ENCODE measurements at regions not wholly inside any gene's neighbourhood (a gene's known extent, or its start where the extent isn't known, plus 50 kb on each side); places are given as distances from the start of the nearest gene placed in this dataset.
"Not testable (repeated sequence)": the region's sequence is repeated elsewhere in the genome, so short reads cannot be mapped to it uniquely, and the experiment has no call there.

DNA sequence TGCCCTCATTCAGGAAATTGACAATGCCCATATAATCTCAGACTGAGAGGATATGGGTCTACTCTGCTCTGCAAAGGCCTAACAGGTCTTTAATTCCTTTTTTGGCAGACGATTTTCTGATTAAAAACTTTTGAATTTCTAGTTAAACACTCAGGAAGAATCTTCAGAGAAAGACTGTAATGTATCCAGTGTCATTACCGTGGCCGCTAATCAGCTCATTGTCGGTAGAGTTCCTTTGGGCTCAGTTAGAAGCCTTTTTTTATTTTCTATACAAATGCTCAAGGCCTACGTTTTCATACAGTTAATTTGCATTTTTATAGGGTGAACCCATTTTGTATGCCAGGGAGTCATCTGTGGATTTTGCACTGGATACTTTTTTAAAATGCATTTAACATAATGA is 549.9 kb downstream of the RPS29 start:
- TF ChIP-seq EP300 (IDR thresholded peaks at IDR 0.05), result no peak
- TF ChIP-seq POLR2AphosphoS5 (IDR thresholded peaks at IDR 0.05), result no peak
- no peak for TF ChIP-seq CTCF (IDR thresholded peaks at IDR 0.05)
- TF ChIP-seq POLR2A (IDR thresholded peaks at IDR 0.05), result no peak
- no peaks in the 10 kb centered on the region for H3K36me3 ChIP-seq
- H3K4me1 ChIP-seq, result no peaks in the 10 kb centered on the region
- no peak for DNase-seq
- no peaks in the 10 kb centered on the region for H3K9me3 ChIP-seq
- H3K27me3 ChIP-seq, result no peaks in the 10 kb centered on the region
- H3K4me3 ChIP-seq, result no peak overlapping the region
- ATAC-seq (ENCODE audit: low FRiP score in 2 of 2), result no peak
- WGBS, 2 donors, result 79% methylated on average over 5 of the region's 5 CpGs
- no peak overlapping the region for H3K27ac ChIP-seq

DNA sequence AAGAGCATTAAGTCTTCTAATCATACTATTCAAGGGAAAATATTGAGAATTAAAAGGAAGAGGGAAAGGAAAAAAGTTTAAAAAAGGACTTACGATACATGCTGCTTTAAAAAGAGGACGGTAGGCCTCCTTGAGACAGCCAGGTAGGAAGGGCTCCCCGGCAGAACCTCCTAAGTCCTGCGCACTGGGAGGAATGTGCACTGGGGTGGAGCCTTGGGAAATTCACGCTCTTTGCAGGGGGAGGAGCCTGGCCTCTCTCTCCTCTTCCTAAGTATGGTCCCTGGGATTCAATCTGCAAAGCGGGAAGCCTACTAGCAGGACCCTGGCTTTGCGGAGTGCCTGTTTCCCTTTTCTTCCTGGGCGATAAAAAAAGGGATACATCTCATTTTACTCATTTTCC is 553.0 kb downstream of the RPS29 start:
- no peak for DNase-seq

DNA sequence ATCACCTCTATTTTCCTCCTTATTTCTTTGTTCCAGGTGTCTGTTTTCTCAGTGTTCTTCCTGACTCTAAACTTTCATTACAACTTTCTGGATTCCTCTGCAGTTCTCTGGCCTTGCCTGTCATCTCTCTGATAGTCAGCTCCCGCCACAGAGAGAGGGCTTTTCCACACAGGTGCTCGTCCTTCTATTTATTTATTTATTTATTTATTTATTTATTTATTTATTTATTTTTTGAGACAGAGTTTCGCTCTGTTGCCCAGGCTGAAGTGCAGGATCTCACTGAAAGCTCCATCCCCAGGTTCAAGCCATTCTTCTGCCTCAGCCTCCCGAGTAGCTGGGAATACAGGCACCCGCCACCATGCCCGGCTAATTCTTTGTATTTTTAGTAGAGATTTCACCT is 554.5 kb downstream of the RPS29 start:
- not testable (repeated sequence) for H3K4me1 ChIP-seq; H3K4me3 ChIP-seq; DNase-seq; H3K36me3 ChIP-seq; H3K27ac ChIP-seq; H3K9me3 ChIP-seq; H3K27me3 ChIP-seq; ATAC-seq (ENCODE audit: low FRiP score in 2 of 2)
- WGBS, 2 donors, result 79% methylated on average over 6 of the region's 6 CpGs

More for the DNA sequence above, 553.0 kb downstream of the RPS29 start:
- TF ChIP-seq CTCF (IDR thresholded peaks at IDR 0.05), result no peak
- Histone ChIP-seq H3K27ac (no peak overlapping the region), H3K4me1 (no peaks in the 10 kb centered on the region), H3K27me3 (no peaks in the 10 kb centered on the region), H3K36me3 (no peaks in the 10 kb centered on the region), H3K4me3 (no peak overlapping the region), H3K9me3 (no peaks in the 10 kb centered on the region)
- no peak for ATAC-seq (ENCODE audit: low FRiP score in 2 of 2)
- WGBS, 2 donors, result 83 to 86% methylated on average over 8 of the region's 8 CpGs

- Histone ChIP-seq H3K4me3 (no peak overlapping the region), H3K27me3 (no peaks in the 10 kb centered on the region), H3K36me3 (no peaks in the 10 kb centered on the region), H3K27ac (no peak overlapping the region), H3K9me3 (no peaks in the 10 kb centered on the region), H3K4me1 (no peaks in the 10 kb centered on the region)
- ATAC-seq (ENCODE audit: low FRiP score in 2 of 2) (no peak), DNase-seq (no peak)
- 26 to 43% methylated on average over 1 of the region's 1 CpG for WGBS, 2 donors
- TF ChIP-seq POLR2A (IDR thresholded peaks at IDR 0.05), result no peak
- no peak for TF ChIP-seq EP300 (IDR thresholded peaks at IDR 0.05)
- no peak for TF ChIP-seq POLR2AphosphoS5 (IDR thresholded peaks at IDR 0.05)
- no peak for TF ChIP-seq CTCF (IDR thresholded peaks at IDR 0.05)
Measured at GRCh38 chr14:49019467-49020115, 566.6 kb downstream of the RPS29 start.

- DNase-seq, result no peak
- ATAC-seq (ENCODE audit: low FRiP score in 2 of 2), result no peak
- no peak overlapping the region for H3K4me3 ChIP-seq
- TF ChIP-seq EP300 (IDR thresholded peaks at IDR 0.05), result no peak
- TF ChIP-seq CTCF (IDR thresholded peaks at IDR 0.05), result no peak
- TF ChIP-seq POLR2AphosphoS5 (IDR thresholded peaks at IDR 0.05), result no peak
- no peak for TF ChIP-seq POLR2A (IDR thresholded peaks at IDR 0.05)
- no peaks in the 10 kb centered on the region for H3K36me3 ChIP-seq
- WGBS, 2 donors, result 75 to 76% methylated on average over 5 of the region's 5 CpGs
- H3K27me3 ChIP-seq, result no peaks in the 10 kb centered on the region
- H3K4me1 ChIP-seq, result no peaks in the 10 kb centered on the region
- no peak overlapping the region for H3K27ac ChIP-seq
- no peaks in the 10 kb centered on the region for H3K9me3 ChIP-seq
Measured at GRCh38 chr14:49017447-49017846, 568.7 kb downstream of the RPS29 start.

Measured in upper lobe of left lung (tissue), 6 donors.